ENCODE measurements at regions not wholly inside any gene's neighbourhood (a gene's known extent, or its start where the extent isn't known, plus 50 kb on each side); places are given as distances from the start of the nearest gene placed in this dataset.

GRCh38 chr12:13350946-13351345, 154.4 kb downstream of the EMP1 start:
- H3K4me1 ChIP-seq (ENCODE audit: insufficient read depth, low read length) = peaks cover 6% of the 10 kb centered on the region

DNA sequence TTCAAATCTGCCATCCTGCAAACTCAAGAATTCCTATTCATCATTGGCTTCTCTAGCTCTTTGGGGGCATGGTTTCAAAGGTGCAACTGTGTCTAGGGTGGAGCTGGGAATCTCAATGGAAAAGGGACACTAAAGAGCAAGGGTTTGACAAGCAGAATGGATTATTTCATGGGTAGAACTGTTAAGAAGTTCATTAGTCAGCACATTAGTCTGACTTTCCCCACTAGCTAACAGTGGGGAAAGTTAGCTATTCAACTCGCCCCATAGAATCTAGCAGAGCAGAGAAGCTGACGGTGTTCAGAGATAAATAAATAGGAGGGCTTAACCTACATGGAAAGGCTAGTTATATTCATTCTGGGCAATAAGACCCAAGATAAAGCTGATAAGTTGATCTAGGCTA, 153.9 kb downstream of the EMP1 start:
- Histone ChIP-seq H3K36me3 (ENCODE audit: insufficient read depth, low read length) (no peaks in the 10 kb centered on the region), H3K4me3 (ENCODE audit: low read length) (no peak overlapping the region), H2AFZ (ENCODE audit: low read depth, low read length) (no peak overlapping the region), H3K4me1 (ENCODE audit: insufficient read depth, low read length) (peaks cover 6% of the 10 kb centered on the region), H3K27me3 (ENCODE audit: insufficient read depth, low read length) (no peaks in the 10 kb centered on the region), H3K9me3 (ENCODE audit: low read length) (no peaks in the 10 kb centered on the region)

More at GRCh38 chr12:13350946-13351345, 154.4 kb downstream of the EMP1 start:
- Histone ChIP-seq H3K36me3 (ENCODE audit: insufficient read depth, low read length) (no peaks in the 10 kb centered on the region), H2AFZ (ENCODE audit: low read depth, low read length) (no peak overlapping the region), H3K4me3 (ENCODE audit: low read length) (no peak overlapping the region), H3K27me3 (ENCODE audit: insufficient read depth, low read length) (no peaks in the 10 kb centered on the region), H3K9me3 (ENCODE audit: low read length) (no peaks in the 10 kb centered on the region)

DNA sequence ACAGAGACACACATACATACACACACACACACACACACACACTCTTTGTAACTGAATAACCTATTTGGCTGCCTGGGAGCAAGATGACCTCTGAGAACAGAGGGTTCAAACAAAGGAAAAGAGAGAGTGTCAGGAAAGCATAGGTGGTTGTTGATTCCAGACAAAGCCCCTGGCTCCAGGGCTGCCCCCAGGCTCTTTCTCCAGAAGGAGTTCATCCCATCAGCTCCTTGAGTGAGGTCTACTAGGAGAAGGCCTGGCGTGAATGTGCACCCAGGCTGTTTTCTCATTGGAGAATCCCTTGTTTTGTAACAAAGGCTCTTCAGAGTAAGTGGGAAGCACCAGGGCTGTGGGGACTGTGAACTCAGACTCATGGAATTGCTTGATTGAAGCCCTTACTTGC, 151.9 kb downstream of the EMP1 start:
- H3K4me3 ChIP-seq (ENCODE audit: low read length) = no peak overlapping the region
- H3K9me3 ChIP-seq (ENCODE audit: low read length) = no peaks in the 10 kb centered on the region
- peak overlapping the region; percentile 17 for H2AFZ ChIP-seq (ENCODE audit: low read depth, low read length)
- no peaks in the 10 kb centered on the region for H3K27me3 ChIP-seq (ENCODE audit: insufficient read depth, low read length)
- peaks cover 6% of the 10 kb centered on the region for H3K4me1 ChIP-seq (ENCODE audit: insufficient read depth, low read length)
- H3K36me3 ChIP-seq (ENCODE audit: insufficient read depth, low read length) = no peaks in the 10 kb centered on the region

DNA sequence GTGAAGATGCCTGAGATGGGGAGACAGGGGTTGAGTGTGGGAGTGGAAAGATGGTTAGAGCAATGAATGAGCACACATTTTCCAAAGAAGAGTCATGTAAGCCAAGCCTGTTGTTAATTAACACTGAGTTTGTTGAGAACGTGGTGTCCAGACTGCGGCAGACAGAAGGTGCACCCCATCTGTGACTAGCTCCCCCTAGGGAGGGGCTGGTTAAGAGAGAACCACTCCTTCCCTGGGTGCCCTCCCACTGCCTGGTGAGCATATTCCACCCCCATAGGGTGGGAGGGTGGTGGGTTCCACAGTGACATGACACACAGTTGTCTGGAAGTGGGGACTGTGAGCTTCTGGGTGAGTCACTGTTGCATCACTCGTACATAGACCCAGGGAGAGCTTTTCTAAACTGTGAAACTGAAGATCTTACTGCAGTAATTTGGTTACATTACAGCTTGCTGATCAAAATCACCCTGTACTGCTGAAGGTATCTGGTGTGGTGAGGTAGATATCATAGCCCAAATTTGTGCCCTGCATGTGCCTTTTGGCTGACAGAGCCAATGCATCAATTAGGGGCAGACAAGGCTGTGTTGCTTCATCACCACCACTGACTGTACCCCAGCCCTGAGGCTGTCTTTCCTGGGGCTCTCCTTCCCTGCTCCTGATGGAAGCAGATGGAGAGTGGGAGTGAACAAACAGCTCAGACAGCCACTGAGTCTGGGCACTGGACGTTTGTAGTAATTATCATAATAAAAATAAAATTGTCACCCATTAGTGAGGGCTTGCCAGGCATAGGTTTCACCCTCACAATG, 150.9 kb downstream of the EMP1 start:
- Histone ChIP-seq H3K4me1 (ENCODE audit: insufficient read depth, low read length) (peaks cover 6% of the 10 kb centered on the region), H3K9me3 (ENCODE audit: low read length) (no peaks in the 10 kb centered on the region), H3K27me3 (ENCODE audit: insufficient read depth, low read length) (no peaks in the 10 kb centered on the region), H2AFZ (ENCODE audit: low read depth, low read length) (no peak overlapping the region), H3K4me3 (ENCODE audit: low read length) (no peak overlapping the region), H3K36me3 (ENCODE audit: insufficient read depth, low read length) (no peaks in the 10 kb centered on the region)

DNA sequence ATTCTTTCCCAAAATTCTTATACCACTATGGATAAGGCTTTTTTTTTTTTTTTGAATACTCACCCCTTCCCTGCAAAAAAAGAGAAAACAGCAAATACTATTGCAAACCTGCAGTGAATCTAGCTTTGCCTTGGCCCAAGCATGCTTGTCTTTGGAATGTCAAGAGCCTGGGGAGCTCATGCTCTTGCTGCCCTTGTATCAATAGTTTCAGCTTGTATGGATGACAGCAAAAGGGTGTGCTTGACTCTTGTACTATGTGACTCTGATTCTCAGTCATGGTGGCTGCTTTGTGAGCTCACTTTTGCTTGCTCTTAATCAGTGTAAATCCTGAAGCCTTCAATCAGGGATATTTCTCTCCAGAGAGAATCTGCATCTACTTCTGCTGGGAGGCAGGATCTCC, 149.2 kb downstream of the EMP1 start:
- H3K9me3 ChIP-seq (ENCODE audit: low read length) = no peaks in the 10 kb centered on the region
- H2AFZ ChIP-seq (ENCODE audit: low read depth, low read length) = no peak overlapping the region
- peaks cover 6% of the 10 kb centered on the region for H3K4me1 ChIP-seq (ENCODE audit: insufficient read depth, low read length)
- no peak overlapping the region for H3K4me3 ChIP-seq (ENCODE audit: low read length)
- no peaks in the 10 kb centered on the region for H3K36me3 ChIP-seq (ENCODE audit: insufficient read depth, low read length)
- H3K27me3 ChIP-seq (ENCODE audit: insufficient read depth, low read length) = no peaks in the 10 kb centered on the region

DNA sequence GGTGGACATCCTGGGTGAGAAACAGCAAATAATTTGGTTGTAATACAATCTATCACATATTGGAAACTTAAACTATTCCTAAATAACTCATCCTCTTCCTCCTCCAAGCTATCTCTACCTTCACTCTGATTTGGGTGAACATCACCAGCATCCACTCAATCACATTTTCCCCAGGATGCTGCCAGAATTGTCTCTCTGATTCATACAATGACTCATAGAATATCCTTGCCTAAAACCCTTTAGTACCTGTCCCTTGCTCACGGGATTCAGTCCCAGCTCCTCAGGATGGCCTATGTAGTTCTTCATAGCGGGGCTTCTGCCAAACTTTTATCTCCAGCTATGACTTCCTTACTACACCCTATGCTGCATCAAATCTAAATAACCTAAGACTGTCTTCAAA, 146.8 kb downstream of the EMP1 start:
- H3K9me3 ChIP-seq (ENCODE audit: low read length) = no peaks in the 10 kb centered on the region
- H3K36me3 ChIP-seq (ENCODE audit: insufficient read depth, low read length) = no peaks in the 10 kb centered on the region
- H3K4me1 ChIP-seq (ENCODE audit: insufficient read depth, low read length) = peaks cover under 1% of the 10 kb centered on the region
- H2AFZ ChIP-seq (ENCODE audit: low read depth, low read length) = no peak overlapping the region
- H3K4me3 ChIP-seq (ENCODE audit: low read length) = no peak overlapping the region
- H3K27me3 ChIP-seq (ENCODE audit: insufficient read depth, low read length) = no peaks in the 10 kb centered on the region

DNA sequence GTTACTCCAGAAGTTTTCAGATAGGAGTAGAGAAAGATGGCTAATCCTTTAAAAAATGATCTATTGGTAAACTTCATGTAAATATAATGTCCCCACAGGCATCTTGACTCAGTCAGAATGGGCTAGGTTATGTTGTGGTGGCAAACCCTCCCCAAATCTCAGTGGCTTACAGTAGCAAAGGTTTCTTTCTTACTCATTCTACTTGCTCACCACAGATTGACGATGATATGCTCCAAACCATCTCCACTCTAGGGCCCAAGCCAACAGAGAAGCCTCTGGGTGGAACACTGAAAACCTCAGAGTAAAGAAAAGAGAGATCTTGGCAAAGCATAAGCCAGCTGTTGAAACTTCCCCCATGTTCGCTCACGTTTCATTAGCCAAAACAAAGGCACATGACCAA, 146.4 kb downstream of the EMP1 start:
- Histone ChIP-seq H3K9me3 (ENCODE audit: low read length) (no peaks in the 10 kb centered on the region), H3K36me3 (ENCODE audit: insufficient read depth, low read length) (no peaks in the 10 kb centered on the region), H3K4me1 (ENCODE audit: insufficient read depth, low read length) (no peaks in the 10 kb centered on the region), H3K4me3 (ENCODE audit: low read length) (no peak overlapping the region), H3K27me3 (ENCODE audit: insufficient read depth, low read length) (no peaks in the 10 kb centered on the region), H2AFZ (ENCODE audit: low read depth, low read length) (no peak overlapping the region)

DNA sequence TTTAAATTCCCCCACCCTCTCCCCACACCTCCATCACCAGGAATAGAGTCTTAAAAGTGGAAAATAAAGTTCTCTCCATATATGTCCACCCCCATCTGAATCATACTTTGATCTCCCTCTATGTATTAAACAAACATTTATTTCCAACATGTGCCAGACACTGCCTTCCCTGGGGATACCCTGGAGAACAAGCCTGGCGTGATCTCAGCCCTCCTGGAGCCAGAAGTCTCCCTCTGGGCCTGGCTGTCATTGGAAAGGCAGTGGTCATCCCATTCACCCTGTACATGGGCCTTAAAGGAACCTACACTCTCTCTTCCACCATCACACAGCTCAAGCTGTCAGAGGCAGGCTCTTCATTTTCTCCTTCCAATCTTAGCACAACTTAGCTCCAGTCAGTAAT, 143.6 kb downstream of the EMP1 start:
- Histone ChIP-seq H3K4me3 (ENCODE audit: low read length) (no peak overlapping the region), H3K9me3 (ENCODE audit: low read length) (no peaks in the 10 kb centered on the region), H3K27me3 (ENCODE audit: insufficient read depth, low read length) (no peaks in the 10 kb centered on the region), H3K4me1 (ENCODE audit: insufficient read depth, low read length) (no peaks in the 10 kb centered on the region), H2AFZ (ENCODE audit: low read depth, low read length) (no peak overlapping the region), H3K36me3 (ENCODE audit: insufficient read depth, low read length) (no peaks in the 10 kb centered on the region)

- H3K4me3 ChIP-seq (ENCODE audit: low read length) = no peak overlapping the region
- H3K4me1 ChIP-seq (ENCODE audit: insufficient read depth, low read length) = no peaks in the 10 kb centered on the region
- H3K27me3 ChIP-seq (ENCODE audit: insufficient read depth, low read length) = no peaks in the 10 kb centered on the region
- no peak overlapping the region for H2AFZ ChIP-seq (ENCODE audit: low read depth, low read length)
- no peaks in the 10 kb centered on the region for H3K36me3 ChIP-seq (ENCODE audit: insufficient read depth, low read length)
- H3K9me3 ChIP-seq (ENCODE audit: low read length) = no peaks in the 10 kb centered on the region
Observed at GRCh38 chr12:13339538-13339937, 143.0 kb downstream of the EMP1 start.

DNA sequence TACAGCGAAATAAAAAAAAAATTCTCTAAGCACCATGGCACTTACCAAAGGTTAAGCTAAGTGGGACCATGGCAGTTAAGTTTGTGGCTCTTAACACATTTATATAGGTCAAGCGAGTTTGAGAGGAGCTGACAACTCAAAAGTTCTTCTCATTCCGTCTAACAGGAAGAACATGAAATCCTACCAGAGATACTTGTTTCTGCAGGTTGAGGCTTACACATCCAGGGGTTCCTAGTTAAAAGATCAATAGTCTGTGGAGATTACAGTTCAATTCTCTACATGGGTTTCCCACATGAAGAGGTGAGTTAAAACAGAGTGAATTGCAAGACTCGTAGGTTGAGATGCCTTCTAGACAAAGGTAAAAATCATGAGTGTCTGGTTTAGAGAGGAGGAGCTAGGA, 142.6 kb downstream of the EMP1 start:
- Histone ChIP-seq H3K36me3 (ENCODE audit: insufficient read depth, low read length) (no peaks in the 10 kb centered on the region), H3K9me3 (ENCODE audit: low read length) (no peaks in the 10 kb centered on the region), H3K4me3 (ENCODE audit: low read length) (no peak overlapping the region)

DNA sequence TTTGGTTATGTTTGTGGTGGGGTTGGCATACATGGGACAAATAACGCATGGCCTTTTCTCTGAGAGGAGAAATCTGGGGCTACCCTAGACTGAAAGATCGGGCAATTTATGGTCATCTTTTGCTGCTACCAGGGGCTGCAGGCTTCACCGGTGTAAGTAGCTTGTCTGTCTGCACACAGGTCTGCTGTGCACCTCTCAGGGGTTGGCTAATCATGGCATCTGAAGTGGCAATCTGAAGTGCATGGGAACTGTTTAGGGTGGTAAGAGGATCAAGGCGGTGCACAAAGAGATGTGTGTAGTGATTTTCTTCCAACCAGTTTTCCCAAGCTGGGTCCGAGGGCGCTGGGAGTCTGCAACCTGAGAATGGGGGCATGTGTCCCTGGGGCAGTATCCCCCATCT, 141.3 kb downstream of the EMP1 start:
- Histone ChIP-seq H3K4me1 (ENCODE audit: insufficient read depth, low read length) (no peaks in the 10 kb centered on the region), H2AFZ (ENCODE audit: low read depth, low read length) (no peak overlapping the region), H3K27me3 (ENCODE audit: insufficient read depth, low read length) (no peaks in the 10 kb centered on the region)

More for the DNA sequence above, 142.6 kb downstream of the EMP1 start:
- Histone ChIP-seq H3K27me3 (ENCODE audit: insufficient read depth, low read length) (no peaks in the 10 kb centered on the region), H2AFZ (ENCODE audit: low read depth, low read length) (no peak overlapping the region), H3K4me1 (ENCODE audit: insufficient read depth, low read length) (no peaks in the 10 kb centered on the region)

GRCh38 chr12:13336216-13336615, 139.7 kb downstream of the EMP1 start:
- no peaks in the 10 kb centered on the region for H3K36me3 ChIP-seq (ENCODE audit: insufficient read depth, low read length)
- H2AFZ ChIP-seq (ENCODE audit: low read depth, low read length) = no peak overlapping the region
- H3K9me3 ChIP-seq (ENCODE audit: low read length) = no peaks in the 10 kb centered on the region
- H3K4me1 ChIP-seq (ENCODE audit: insufficient read depth, low read length) = no peaks in the 10 kb centered on the region
- no peaks in the 10 kb centered on the region for H3K27me3 ChIP-seq (ENCODE audit: insufficient read depth, low read length)
- no peak overlapping the region for H3K4me3 ChIP-seq (ENCODE audit: low read length)

More for the DNA sequence above, 141.3 kb downstream of the EMP1 start:
- Histone ChIP-seq H3K4me3 (ENCODE audit: low read length) (no peak overlapping the region), H3K36me3 (ENCODE audit: insufficient read depth, low read length) (no peaks in the 10 kb centered on the region), H3K9me3 (ENCODE audit: low read length) (no peaks in the 10 kb centered on the region)

DNA sequence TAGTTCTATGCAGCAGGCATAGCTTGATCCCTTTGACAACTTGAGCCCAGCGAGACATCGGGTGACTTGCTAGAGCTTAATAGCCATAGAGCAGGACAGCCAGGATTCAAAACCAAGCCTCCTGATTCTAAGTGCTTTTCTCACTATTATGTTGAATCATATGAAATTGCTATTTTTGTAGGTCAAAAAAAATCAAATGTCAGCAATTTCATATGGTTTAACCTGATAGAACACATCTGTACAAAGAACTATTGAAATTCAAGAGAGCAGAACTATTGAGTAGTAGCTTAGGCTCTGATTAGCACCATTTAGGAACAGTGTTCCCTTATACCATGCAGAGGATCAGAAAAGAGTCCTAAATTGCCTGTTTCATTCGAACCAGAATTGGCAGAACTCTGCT, 132.0 kb downstream of the EMP1 start:
- Histone ChIP-seq H2AFZ (ENCODE audit: low read depth, low read length) (no peak overlapping the region), H3K36me3 (ENCODE audit: insufficient read depth, low read length) (no peaks in the 10 kb centered on the region), H3K27me3 (ENCODE audit: insufficient read depth, low read length) (peaks cover 3% of the 10 kb centered on the region), H3K4me3 (ENCODE audit: low read length) (no peak overlapping the region), H3K9me3 (ENCODE audit: low read length) (no peaks in the 10 kb centered on the region), H3K4me1 (ENCODE audit: insufficient read depth, low read length) (no peaks in the 10 kb centered on the region)

DNA sequence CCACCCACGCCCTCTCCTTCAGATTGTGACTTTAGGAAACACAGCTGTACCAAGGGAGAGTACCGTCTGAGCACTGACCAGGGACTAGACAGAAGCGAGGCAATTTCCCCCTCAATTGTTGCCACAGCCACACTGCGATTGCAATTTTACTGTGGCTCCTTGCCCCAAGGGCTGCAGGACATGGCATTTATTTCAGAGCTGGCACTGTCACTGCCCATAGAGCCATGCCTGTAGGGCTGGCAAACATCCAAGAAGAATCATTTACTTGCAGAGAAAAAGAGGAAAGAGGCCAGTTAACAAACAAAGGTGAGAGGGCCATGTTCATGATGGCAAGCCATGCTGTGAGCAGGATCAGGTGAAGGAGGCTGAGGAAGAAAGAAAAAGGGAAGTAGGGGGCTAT, 129.6 kb downstream of the EMP1 start:
- Histone ChIP-seq H3K4me1 (ENCODE audit: insufficient read depth, low read length) (no peaks in the 10 kb centered on the region), H3K27me3 (ENCODE audit: insufficient read depth, low read length) (peaks cover 3% of the 10 kb centered on the region), H3K4me3 (ENCODE audit: low read length) (no peak overlapping the region), H3K9me3 (ENCODE audit: low read length) (no peaks in the 10 kb centered on the region), H2AFZ (ENCODE audit: low read depth, low read length) (no peak overlapping the region), H3K36me3 (ENCODE audit: insufficient read depth, low read length) (no peaks in the 10 kb centered on the region)

Measured in neuron (in vitro differentiated cells).